Lower lobe of right lung (tissue), 2 donors: ENCODE measurements at regions not wholly inside any gene's neighbourhood (a gene's known extent, or its start where the extent isn't known, plus 50 kb on each side); places are given as distances from the start of the nearest gene placed in this dataset.

Source experiments
- ATAC-seq, 2 donors: fragments of 200-7000 bp; cut with Tn5 transposase; one replicate each; pipeline ENCODE4 v1.9.1; 2020 to 2022; ENCODE audit warnings: mild to moderate bottlenecking in 2 of 2, moderate library complexity in 2 of 2
- DNase-seq: peaks from one replicate; pipeline ENCODE4 v3.0.0-alpha.2; 2020
- H3K27ac ChIP-seq: fragments of 200-600 bp; one replicate; pipeline ENCODE4 v1.8.0; 2022
- H3K27me3 ChIP-seq: fragments of 200-600 bp; one replicate; pipeline ENCODE4 v1.8.0; 2022; ENCODE audit warnings: low read depth
- H3K36me3 ChIP-seq: fragments of 200-600 bp; one replicate; pipeline ENCODE4 v1.8.0; 2022; ENCODE audit warnings: mild to moderate bottlenecking
- H3K4me1 ChIP-seq: fragments of 200-600 bp; one replicate; pipeline ENCODE4 v1.8.0; 2022
- H3K4me3 ChIP-seq: fragments of 200-600 bp; one replicate; pipeline ENCODE4 v1.8.0; 2022; ENCODE audit warnings: mild to moderate bottlenecking
- H3K9me3 ChIP-seq: fragments of 200-600 bp; one replicate; pipeline ENCODE4 v1.8.0; 2022
- CTCF ChIP-seq: fragments of 200-600 bp; IDR thresholded peaks from one replicate; pipeline ENCODE4 v1.8.0; 2022; ENCODE audit warnings: antibody characterized with exemption, mild to moderate bottlenecking
- intact Hi-C: fragments of 100-400 bp; cut with DNase I; formaldehyde crosslinking; loops from one replicate; pipeline ENCODE4 v1.11.0; 2022
- donor health status: DM: no; HTN: yes; CAD: no; lungs with severe emphysema.

DNA sequence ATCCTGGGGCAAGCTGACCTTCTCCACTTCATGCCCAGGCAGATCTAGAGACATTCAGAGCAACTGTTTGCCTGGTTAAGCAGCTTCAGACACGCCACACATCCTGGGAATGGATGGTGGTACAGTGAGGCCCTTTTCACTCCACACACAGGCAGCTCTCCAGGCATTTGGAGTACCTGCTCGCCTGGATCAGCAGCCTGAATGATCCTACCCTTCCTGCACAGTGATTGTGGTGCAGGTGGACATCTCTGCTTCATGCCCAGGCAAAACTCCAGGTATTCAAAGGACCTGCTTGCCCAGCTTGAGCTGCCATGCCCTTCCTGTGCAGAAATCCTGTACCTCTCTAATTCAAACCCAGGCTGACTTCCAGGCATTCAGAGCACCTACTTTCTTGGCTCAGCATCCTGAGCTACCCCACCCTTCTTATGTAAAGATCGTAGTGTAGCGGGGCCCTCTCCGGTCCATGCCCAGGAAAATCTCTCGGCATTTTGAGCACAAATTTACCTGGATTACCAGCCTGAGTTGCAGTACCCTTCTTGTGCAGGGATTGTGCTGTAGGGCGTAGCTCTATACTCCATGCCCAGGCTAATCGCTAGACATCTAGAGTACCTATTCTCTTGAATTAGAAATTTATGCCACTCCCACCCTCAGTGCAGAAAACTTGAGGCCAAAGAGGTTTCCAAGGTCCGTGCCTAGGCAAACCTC lies 972.8 kb downstream of the ANKRD7 start:
- no peak for ATAC-seq
- no peak overlapping the region for H3K27ac ChIP-seq
- no peak overlapping the region for H3K4me3 ChIP-seq
- no peaks in the 10 kb centered on the region for H3K36me3 ChIP-seq
- DNase-seq: no peak
- intact Hi-C loops: no loop called here
- no peaks in the 10 kb centered on the region for H3K9me3 ChIP-seq
- TF ChIP-seq CTCF: no peak
- no peaks in the 10 kb centered on the region for H3K4me1 ChIP-seq
- H3K27me3 ChIP-seq: no peaks in the 10 kb centered on the region

DNA sequence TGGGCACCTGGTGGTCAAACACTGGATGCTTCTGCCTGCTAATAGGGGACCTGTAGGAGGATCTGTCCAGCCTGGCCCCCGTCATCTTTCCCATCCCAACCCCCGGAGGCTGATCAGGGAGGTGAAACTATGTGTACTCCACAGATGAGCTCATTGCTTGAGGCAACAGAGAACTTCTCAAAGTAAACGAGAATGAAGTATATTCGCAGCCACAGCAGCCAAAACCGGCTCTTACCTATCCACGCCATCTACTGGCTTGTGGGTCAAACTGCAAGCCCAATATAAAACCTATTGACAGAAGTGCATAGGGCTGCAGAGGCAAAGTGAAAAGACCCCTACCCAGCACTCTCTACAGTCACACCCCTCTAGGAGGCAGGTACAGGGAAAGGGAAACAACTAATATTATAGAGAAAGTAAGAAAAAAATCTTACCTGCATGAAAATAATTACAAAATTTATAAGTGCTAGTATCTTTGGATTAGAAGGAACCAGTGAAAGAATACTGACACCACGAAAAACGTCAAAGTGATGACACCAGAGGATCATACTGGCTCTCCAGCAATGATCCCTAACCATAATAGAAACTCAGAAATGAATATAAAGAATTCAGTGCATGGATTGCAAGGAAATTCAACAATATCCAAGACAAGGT lies 973.5 kb downstream of the ANKRD7 start:
- Histone ChIP-seq H3K4me1 (no peaks in the 10 kb centered on the region), H3K27ac (no peak overlapping the region), H3K27me3 (no peaks in the 10 kb centered on the region), H3K36me3 (no peaks in the 10 kb centered on the region), H3K4me3 (no peak overlapping the region), H3K9me3 (no peaks in the 10 kb centered on the region)
- ATAC-seq: peak; percentile 51 to 66
- DNase-seq: no peak
- intact Hi-C loops: no loop called here
- peak; percentile 58 for TF ChIP-seq CTCF

DNA sequence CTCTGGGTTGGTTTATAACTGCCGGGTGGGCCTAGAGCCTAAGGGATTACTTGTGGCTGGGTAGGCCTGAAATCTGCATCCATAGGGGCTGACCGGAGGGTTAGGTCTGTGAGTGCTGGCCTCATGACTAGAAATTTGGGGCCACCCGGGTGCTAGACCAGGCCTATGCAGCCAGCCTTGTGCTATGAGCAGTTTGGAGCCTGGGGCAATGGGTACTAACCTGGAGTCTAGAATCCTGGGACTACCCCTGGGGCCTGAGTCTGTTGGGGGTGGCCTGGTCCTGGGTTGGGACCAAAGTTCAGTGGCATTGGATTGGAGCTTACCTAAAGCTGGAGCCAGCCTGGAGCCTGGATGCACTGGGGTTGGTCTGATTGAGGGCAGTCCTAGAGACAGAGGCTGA lies 995.2 kb downstream of the ANKRD7 start:
- no peak for DNase-seq
- ATAC-seq: peak in 1 of 2 donors; percentile 34
- H3K27ac ChIP-seq: no peak overlapping the region
- H3K4me3 ChIP-seq: no peak overlapping the region
- no peaks in the 10 kb centered on the region for H3K27me3 ChIP-seq
- H3K36me3 ChIP-seq: no peaks in the 10 kb centered on the region
- TF ChIP-seq CTCF: no peak
- H3K9me3 ChIP-seq: no peaks in the 10 kb centered on the region
- intact Hi-C loops: no loop called here
- no peaks in the 10 kb centered on the region for H3K4me1 ChIP-seq

GRCh38 chr7:119223930-119224329 lies 999.4 kb downstream of the ANKRD7 start:
- ATAC-seq (no peak), DNase-seq (no peak)
- no peaks in the 10 kb centered on the region for H3K4me1 ChIP-seq
- no peak for TF ChIP-seq CTCF
- no peaks in the 10 kb centered on the region for H3K27me3 ChIP-seq
- no peak overlapping the region for H3K27ac ChIP-seq
- intact Hi-C loops: no loop called here
- no peaks in the 10 kb centered on the region for H3K9me3 ChIP-seq
- no peak overlapping the region for H3K4me3 ChIP-seq
- no peaks in the 10 kb centered on the region for H3K36me3 ChIP-seq

GRCh38 chr7:119228482-119228881 lies 1004.0 kb downstream of the ANKRD7 start:
- H3K36me3 ChIP-seq: no peaks in the 10 kb centered on the region
- no peaks in the 10 kb centered on the region for H3K4me1 ChIP-seq
- no peak overlapping the region for H3K4me3 ChIP-seq
- no peaks in the 10 kb centered on the region for H3K27me3 ChIP-seq
- no peak overlapping the region for H3K27ac ChIP-seq
- TF ChIP-seq CTCF: no peak
- no peak for DNase-seq
- no peak for ATAC-seq
- intact Hi-C loops: no loop called here
- no peaks in the 10 kb centered on the region for H3K9me3 ChIP-seq
